ENCODE measurements at regions not wholly inside any gene's neighbourhood (a gene's known extent, or its start where the extent isn't known, plus 50 kb on each side); places are given as distances from the start of the nearest gene placed in this dataset.

DNA sequence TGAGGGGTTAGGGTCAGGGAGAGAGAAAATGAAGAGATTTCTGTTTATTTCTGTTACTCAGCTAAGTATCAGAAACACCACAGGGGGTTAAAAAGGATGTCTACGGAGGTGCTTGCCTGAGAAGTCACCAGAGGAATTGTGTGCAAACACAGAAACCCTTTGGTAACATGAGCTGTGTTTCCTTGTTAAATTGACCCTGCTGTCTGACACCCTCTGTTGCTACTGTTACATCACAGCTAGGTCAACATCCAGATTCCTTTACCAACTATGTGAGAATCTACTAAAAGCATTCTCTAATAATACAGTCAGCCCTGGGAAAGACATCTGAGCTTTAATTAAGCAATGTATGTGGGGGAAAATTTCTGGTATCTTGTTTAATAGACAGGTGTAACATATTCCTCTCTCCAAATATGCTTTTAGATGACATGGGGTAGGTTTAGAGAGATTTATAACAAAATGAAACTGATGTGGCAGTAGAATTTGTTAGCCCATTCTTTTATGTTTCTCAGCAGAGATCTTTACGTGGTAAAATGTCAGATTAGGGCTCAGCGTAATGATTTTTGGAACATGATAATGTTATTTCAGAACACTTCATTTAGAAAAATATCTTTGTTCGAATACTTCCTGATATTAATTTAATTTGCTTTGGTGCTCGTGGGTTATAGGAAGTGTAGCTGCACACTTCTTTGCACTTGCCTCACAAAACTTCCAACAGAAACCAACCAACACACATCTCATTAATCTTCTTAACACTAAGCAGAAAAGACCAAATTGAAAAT, 168.0 kb upstream of the AHR start (continued):
- TF ChIP-seq ZNF660 (CRISPR knock-in tag; IDR thresholded peaks at IDR 0.05; ENCODE audit: borderline replicate concordance, low read depth): no peak
- no peak for TF ChIP-seq SP1 (IDR thresholded peaks at IDR 0.05)
- TF ChIP-seq SP1 (CRISPR knock-in tag; IDR thresholded peaks at IDR 0.05): 0 out of 2 replicates have a peak, but pooled peaks have one; percentile 34
- TF ChIP-seq, protein P1, sequence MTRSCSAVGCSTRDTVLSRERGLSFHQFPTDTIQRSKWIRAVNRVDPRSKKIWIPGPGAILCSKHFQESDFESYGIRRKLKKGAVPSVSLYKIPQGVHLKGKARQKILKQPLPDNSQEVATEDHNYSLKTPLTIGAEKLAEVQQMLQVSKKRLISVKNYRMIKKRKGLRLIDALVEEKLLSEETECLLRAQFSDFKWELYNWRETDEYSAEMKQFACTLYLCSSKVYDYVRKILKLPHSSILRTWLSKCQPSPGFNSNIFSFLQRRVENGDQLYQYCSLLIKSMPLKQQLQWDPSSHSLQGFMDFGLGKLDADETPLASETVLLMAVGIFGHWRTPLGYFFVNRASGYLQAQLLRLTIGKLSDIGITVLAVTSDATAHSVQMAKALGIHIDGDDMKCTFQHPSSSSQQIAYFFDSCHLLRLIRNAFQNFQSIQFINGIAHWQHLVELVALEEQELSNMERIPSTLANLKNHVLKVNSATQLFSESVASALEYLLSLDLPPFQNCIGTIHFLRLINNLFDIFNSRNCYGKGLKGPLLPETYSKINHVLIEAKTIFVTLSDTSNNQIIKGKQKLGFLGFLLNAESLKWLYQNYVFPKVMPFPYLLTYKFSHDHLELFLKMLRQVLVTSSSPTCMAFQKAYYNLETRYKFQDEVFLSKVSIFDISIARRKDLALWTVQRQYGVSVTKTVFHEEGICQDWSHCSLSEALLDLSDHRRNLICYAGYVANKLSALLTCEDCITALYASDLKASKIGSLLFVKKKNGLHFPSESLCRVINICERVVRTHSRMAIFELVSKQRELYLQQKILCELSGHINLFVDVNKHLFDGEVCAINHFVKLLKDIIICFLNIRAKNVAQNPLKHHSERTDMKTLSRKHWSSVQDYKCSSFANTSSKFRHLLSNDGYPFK (CRISPR knock-in tag; IDR thresholded peaks at IDR 0.05; ENCODE audit: borderline replicate concordance): no peak
- TF ChIP-seq HMG20B (CRISPR knock-in tag; conservative IDR thresholded peaks at IDR 0.05): peak; percentile 90
- TF ChIP-seq RXRB (CRISPR knock-in tag; IDR thresholded peaks at IDR 0.05; ENCODE audit: borderline replicate concordance): peak; percentile 95
- peak; percentile 88 for TF ChIP-seq ZNF614 (CRISPR knock-in tag; IDR thresholded peaks at IDR 0.05; ENCODE audit: borderline replicate concordance)
- TF ChIP-seq, protein P2, sequence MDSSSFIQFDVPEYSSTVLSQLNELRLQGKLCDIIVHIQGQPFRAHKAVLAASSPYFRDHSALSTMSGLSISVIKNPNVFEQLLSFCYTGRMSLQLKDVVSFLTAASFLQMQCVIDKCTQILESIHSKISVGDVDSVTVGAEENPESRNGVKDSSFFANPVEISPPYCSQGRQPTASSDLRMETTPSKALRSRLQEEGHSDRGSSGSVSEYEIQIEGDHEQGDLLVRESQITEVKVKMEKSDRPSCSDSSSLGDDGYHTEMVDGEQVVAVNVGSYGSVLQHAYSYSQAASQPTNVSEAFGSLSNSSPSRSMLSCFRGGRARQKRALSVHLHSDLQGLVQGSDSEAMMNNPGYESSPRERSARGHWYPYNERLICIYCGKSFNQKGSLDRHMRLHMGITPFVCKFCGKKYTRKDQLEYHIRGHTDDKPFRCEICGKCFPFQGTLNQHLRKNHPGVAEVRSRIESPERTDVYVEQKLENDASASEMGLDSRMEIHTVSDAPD (CRISPR knock-in tag; IDR thresholded peaks at IDR 0.05): no peak
- TF ChIP-seq CC2D1A (CRISPR knock-in tag; IDR thresholded peaks at IDR 0.05): 0 out of 2 replicates have a peak, but pooled peaks have one; percentile 80
- TF ChIP-seq ZNF335 (CRISPR knock-in tag; IDR thresholded peaks at IDR 0.05): peak; percentile 69
- peak; percentile 89 for TF ChIP-seq ETV5 (CRISPR knock-in tag; IDR thresholded peaks at IDR 0.05; ENCODE audit: borderline replicate concordance)
- TF ChIP-seq ZNF562 (CRISPR knock-in tag; IDR thresholded peaks at IDR 0.05; ENCODE audit: borderline replicate concordance): no peak
- TF ChIP-seq ATM (IDR thresholded peaks at IDR 0.05; ENCODE audit: borderline replicate concordance): peak; percentile 58; the same call in 1 of the 2 replicates
- no peak for TF ChIP-seq ZNF367 (CRISPR knock-in tag; IDR thresholded peaks at IDR 0.05; ENCODE audit: borderline replicate concordance)
- TF ChIP-seq, protein P3, sequence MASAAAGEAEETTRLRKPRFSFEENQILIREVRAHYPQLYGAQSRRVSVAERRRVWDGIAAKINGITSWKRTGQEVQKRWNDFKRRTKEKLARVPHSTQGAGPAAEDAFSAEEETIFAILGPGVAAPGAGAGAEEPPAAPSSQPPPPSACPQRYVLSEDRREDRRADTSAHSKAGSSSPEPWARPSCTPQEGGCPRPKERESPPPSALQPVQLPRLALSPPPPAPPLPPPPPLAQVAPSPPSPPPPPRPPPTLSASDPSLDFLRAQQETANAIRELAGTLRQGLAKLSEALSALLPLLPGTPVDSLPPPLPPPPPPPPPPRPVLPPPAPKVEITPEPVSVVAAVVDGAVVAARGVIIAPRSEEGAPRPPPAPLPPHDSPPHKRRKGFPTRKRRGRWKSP (CRISPR knock-in tag; IDR thresholded peaks at IDR 0.05): no peak
- no peak for TF ChIP-seq ZNF543 (CRISPR knock-in tag; IDR thresholded peaks at IDR 0.05)
- TF ChIP-seq FOXK2 (IDR thresholded peaks at IDR 0.05): peak; percentile 79
- TF ChIP-seq ZNF331 (CRISPR knock-in tag; IDR thresholded peaks at IDR 0.05): peak; percentile 92
- no peak for TF ChIP-seq MBNL3 (CRISPR knock-in tag; conservative IDR thresholded peaks at IDR 0.05)
- TF ChIP-seq HNRNPL (IDR thresholded peaks at IDR 0.05; ENCODE audit: low read depth, low read length): no peak
- TF ChIP-seq, protein P4, sequence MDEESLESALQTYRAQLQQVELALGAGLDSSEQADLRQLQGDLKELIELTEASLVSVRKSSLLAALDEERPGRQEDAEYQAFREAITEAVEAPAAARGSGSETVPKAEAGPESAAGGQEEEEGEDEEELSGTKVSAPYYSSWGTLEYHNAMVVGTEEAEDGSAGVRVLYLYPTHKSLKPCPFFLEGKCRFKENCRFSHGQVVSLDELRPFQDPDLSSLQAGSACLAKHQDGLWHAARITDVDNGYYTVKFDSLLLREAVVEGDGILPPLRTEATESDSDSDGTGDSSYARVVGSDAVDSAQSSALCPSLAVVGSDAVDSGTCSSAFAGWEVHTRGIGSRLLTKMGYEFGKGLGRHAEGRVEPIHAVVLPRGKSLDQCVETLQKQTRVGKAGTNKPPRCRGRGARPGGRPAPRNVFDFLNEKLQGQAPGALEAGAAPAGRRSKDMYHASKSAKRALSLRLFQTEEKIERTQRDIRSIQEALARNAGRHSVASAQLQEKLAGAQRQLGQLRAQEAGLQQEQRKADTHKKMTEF (CRISPR knock-in tag; IDR thresholded peaks at IDR 0.05): peak; percentile 93
- TF ChIP-seq CBFB (CRISPR knock-in tag; IDR thresholded peaks at IDR 0.05): peak; percentile 67; the same call in 1 of the 2 replicates

All from HepG2 (cell line).